Body of pancreas (tissue), 4 donors: ENCODE measurements at regions not wholly inside any gene's neighbourhood (a gene's known extent, or its start where the extent isn't known, plus 50 kb on each side); places are given as distances from the start of the nearest gene placed in this dataset.
"Not testable (repeated sequence)": the region's sequence is repeated elsewhere in the genome, so short reads cannot be mapped to it uniquely, and the experiment has no call there.

ENCODE experiments used
- ATAC-seq: fragments of 150-250 bp; one replicate; pipeline ENCODE4 v1.9.1; 2016
- DNase-seq, 4 donors: peaks; one replicate each; pipeline ENCODE4 v3.0.0-alpha.2; 2019
- H3K27ac ChIP-seq, 4 donors: fragments of 200-600 bp; sonication (generic); 1 replicate in 3 of 4; 2 replicates in 1 of 4; pipeline versions ENCODE4 v1.5.1 to v1.6.1; 2016 to 2019; ENCODE audit warnings: mild to moderate bottlenecking in 1 of 4, mixed read lengths in 1 of 4, moderate library complexity in 1 of 4
- H3K27me3 ChIP-seq, 2 donors: fragments of 200-600 bp; sonication (generic); one replicate each; pipeline ENCODE4 v1.6.0; 2016; ENCODE audit warnings: mild to moderate bottlenecking in 1 of 2
- H3K36me3 ChIP-seq, 2 donors: fragments of 200-600 bp; sonication (generic); replicated peaks in 1 of 2; 2 replicates each; pipeline ENCODE4 v1.5.1; 2016; ENCODE audit warnings: low read depth in 2 of 2; ENCODE audit not compliant: insufficient read depth in 1 of 2
- H3K4me1 ChIP-seq: fragments of 200-600 bp; sonication (generic); one replicate; pipeline ENCODE4 v1.6.0; 2016
- H3K4me3 ChIP-seq, 2 donors: fragments of 200-600 bp; sonication (generic); 1 replicate in 1 of 2; 2 replicates in 1 of 2; pipeline ENCODE4 v1.5.1; 2016 to 2019
- H3K9me3 ChIP-seq, 3 donors: fragments of 200-600 bp; sonication (generic); 1 replicate in 2 of 3; 2 replicates in 1 of 3; pipeline ENCODE4 v1.5.1; 2016
- POLR2A ChIP-seq, 3 donors: fragments of 450-650 bp; IDR thresholded peaks; one replicate each; pipeline ENCODE4 v1.6.1; 2016; ENCODE audit warnings: antibody characterized with exemption in 3 of 3, mild to moderate bottlenecking in 2 of 3
- WGBS, 2 donors: methylation state at CpG; one replicate each; pipeline ENCODE4 v1.1.5; 2017; 5-methylcytosine and 5-hydroxymethylcytosine counted together
- intact Hi-C: fragments of 100-400 bp; cut with DNase I; formaldehyde crosslinking; loops from one replicate; pipeline ENCODE4 v1.15.1; 2023
- TF ChIP-seq, protein P1 (sequence below), 7 experiments: fragments of 450-650 bp in 4 of 7; fragments of 200-600 bp in 3 of 7; sonication (generic) in 3 of 7; IDR thresholded peaks; one replicate each; pipeline ENCODE4 v1.5.1; 2016 to 2019; ENCODE audit warnings: antibody characterized with exemption in 7 of 7

DNA sequence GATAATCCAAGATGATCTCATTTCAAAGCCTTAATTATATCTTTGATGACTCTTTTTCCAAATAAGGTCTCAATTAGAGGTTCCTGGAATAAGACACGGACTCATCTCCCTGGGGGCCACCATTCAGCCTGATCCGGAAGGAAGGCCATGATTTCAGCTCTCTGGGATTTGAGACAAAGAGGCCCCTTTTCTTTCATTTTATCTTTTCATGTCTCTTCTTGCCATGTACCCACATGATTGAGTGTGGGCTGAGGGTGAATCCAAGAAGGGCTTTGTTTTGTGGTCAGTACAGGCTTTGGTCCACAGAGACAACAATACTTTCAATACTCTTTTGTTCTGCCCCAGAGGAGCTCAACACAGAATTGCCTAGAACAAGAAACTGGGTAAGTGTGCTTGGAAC is 261.2 kb downstream of the TRIML1 start:
- intact Hi-C loops: no loop called here
- H3K27ac ChIP-seq: no peak overlapping the region
- no peaks in the 10 kb centered on the region for H3K27me3 ChIP-seq
- DNase-seq (no peak), ATAC-seq (no peak)
- WGBS, 2 donors: 32 to 48% methylated on average over 2 of the region's 2 CpGs
- H3K4me3 ChIP-seq: no peak overlapping the region
- no peak for TF ChIP-seq POLR2A (IDR thresholded peaks at IDR 0.05)
- TF ChIP-seq, protein P1, sequence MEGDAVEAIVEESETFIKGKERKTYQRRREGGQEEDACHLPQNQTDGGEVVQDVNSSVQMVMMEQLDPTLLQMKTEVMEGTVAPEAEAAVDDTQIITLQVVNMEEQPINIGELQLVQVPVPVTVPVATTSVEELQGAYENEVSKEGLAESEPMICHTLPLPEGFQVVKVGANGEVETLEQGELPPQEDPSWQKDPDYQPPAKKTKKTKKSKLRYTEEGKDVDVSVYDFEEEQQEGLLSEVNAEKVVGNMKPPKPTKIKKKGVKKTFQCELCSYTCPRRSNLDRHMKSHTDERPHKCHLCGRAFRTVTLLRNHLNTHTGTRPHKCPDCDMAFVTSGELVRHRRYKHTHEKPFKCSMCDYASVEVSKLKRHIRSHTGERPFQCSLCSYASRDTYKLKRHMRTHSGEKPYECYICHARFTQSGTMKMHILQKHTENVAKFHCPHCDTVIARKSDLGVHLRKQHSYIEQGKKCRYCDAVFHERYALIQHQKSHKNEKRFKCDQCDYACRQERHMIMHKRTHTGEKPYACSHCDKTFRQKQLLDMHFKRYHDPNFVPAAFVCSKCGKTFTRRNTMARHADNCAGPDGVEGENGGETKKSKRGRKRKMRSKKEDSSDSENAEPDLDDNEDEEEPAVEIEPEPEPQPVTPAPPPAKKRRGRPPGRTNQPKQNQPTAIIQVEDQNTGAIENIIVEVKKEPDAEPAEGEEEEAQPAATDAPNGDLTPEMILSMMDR (IDR thresholded peaks at IDR 0.05): no peak
- H3K36me3 ChIP-seq: no peaks in the 10 kb centered on the region
- H3K9me3 ChIP-seq: no peaks in the 10 kb centered on the region
- no peaks in the 10 kb centered on the region for H3K4me1 ChIP-seq

- WGBS, 2 donors: 69 to 76% methylated on average over 6 of the region's 6 CpGs
- TF ChIP-seq POLR2A (IDR thresholded peaks at IDR 0.05): no peak
- TF ChIP-seq, protein P1 (IDR thresholded peaks at IDR 0.05): no peak
- Histone ChIP-seq H3K4me1 (no peaks in the 10 kb centered on the region), H3K4me3 (no peak overlapping the region), H3K27ac (no peak overlapping the region), H3K9me3 (no peaks in the 10 kb centered on the region), H3K27me3 (no peaks in the 10 kb centered on the region), H3K36me3 (no peaks in the 10 kb centered on the region)
- intact Hi-C loops: no loop called here
- ATAC-seq (no peak), DNase-seq (no peak)
Measured at GRCh38 chr4:188403272-188403671, 264.0 kb downstream of the TRIML1 start.

DNA sequence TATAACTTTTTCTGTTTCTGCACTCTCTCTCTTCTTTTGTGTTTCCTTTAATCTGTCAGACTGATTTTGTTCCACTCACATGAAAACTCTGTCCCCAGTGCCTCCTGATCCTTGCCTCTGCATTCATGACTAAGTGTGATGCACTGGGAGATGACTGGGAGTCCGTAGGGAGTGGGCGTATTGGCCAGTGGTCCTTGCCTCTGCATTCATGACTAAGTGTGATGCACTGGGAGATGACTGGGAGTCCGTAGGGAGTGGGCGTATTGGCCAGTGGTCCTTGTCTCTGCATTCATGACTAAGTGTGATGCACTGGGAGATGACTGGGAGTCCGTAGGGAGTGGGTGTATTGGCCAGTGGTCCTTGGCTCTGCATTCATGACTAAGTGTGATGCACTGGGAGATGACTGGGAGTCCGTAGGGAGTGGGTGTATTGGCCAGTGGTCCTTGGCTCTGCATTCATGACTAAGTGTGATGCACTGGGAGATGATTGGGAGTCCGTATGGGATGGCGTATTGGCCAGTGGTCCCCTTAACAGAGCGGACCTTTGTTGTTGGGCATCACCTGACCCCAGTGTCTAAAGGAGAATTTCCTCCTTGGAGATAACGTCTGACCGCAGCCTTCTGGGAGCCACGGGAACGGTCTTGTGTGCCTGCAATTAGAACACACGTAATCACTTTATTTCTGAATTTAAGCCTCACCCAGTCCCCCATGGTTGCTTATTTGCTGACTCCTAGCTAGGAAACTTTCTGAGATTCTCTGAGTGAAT is 266.0 kb downstream of the TRIML1 start:
- DNase-seq, H3K27me3 ChIP-seq, H3K4me1 ChIP-seq, H3K27ac ChIP-seq, ATAC-seq, H3K36me3 ChIP-seq, H3K4me3 ChIP-seq, H3K9me3 ChIP-seq, intact Hi-C loops: not testable (repeated sequence)
- WGBS, 2 donors: 76 to 81% methylated on average over 12 to 14 of the region's 14 CpGs

- Histone ChIP-seq H3K27me3 (no peaks in the 10 kb centered on the region), H3K27ac (no peak overlapping the region), H3K4me3 (no peak overlapping the region), H3K36me3 (no peaks in the 10 kb centered on the region), H3K4me1 (no peaks in the 10 kb centered on the region), H3K9me3 (no peaks in the 10 kb centered on the region)
- TF ChIP-seq POLR2A (IDR thresholded peaks at IDR 0.05): no peak
- TF ChIP-seq, protein P1 (IDR thresholded peaks at IDR 0.05): no peak
- 59 to 72% methylated on average over 9 of the region's 9 CpGs for WGBS, 2 donors
- intact Hi-C loops: no loop called here
- DNase-seq: no peak
- no peak for ATAC-seq
Measured at GRCh38 chr4:188408244-188409030, 269.2 kb downstream of the TRIML1 start.

DNA sequence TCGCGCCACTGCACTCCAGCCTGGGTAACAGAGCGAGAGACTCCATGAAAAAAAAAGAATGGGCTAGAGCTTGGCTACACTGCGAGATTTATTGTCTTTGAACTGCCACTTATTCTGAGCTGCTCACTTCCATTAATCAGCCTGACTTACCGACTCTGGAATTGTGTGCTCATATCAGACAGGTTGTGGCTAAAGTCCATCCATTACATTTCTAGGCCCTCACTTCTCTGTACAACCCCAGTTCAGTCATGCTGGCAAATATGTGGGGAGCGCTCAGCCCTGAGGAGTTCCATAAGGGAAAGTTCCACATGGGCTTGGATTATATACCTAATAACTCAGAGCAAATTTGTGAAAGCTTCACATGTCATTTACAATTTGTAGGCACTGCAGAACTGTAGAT is 270.6 kb downstream of the TRIML1 start:
- intact Hi-C loops: no loop called here
- no peak overlapping the region for H3K4me3 ChIP-seq
- 69 to 77% methylated on average over 6 of the region's 6 CpGs for WGBS, 2 donors

More for the DNA sequence above, 270.6 kb downstream of the TRIML1 start:
- TF ChIP-seq, protein P1 (IDR thresholded peaks at IDR 0.05): no peak
- TF ChIP-seq POLR2A (IDR thresholded peaks at IDR 0.05): no peak
- Histone ChIP-seq H3K27me3 (no peaks in the 10 kb centered on the region), H3K4me1 (no peaks in the 10 kb centered on the region), H3K27ac (no peak overlapping the region), H3K36me3 (no peaks in the 10 kb centered on the region), H3K9me3 (no peaks in the 10 kb centered on the region)
- DNase-seq (no peak), ATAC-seq (no peak)
